Skeletal muscle cell (primary cell): ENCODE measurements at regions not wholly inside any gene's neighbourhood (a gene's known extent, or its start where the extent isn't known, plus 50 kb on each side); places are given as distances from the start of the nearest gene placed in this dataset.

Source experiments
- DNase-seq: peaks from one replicate; pipeline ENCODE4 v3.0.0-alpha.2; 2010; ENCODE audit warnings: low read depth
- H3K4me3 ChIP-seq: 2 replicates; pipeline ENCODE4 v1.5.1; 2011; ENCODE audit warnings: low read depth, mild to moderate bottlenecking, control low read depth, low read length, moderate library complexity

GRCh38 chr9:18124760-18125159 lies 349.2 kb upstream of the ADAMTSL1 start:
- DNase-seq = no peak
- no peak overlapping the region for H3K4me3 ChIP-seq

- H3K4me3 ChIP-seq = no peak overlapping the region
- DNase-seq = no peak
These were observed 347.0 kb upstream of the ADAMTSL1 start for GRCh38 chr9:18126831-18127498.

GRCh38 chr9:18127499-18127875 lies 346.5 kb upstream of the ADAMTSL1 start:
- no peak for DNase-seq
- no peak overlapping the region for H3K4me3 ChIP-seq

- DNase-seq = no peak
- no peak overlapping the region for H3K4me3 ChIP-seq
These were observed 344.1 kb upstream of the ADAMTSL1 start for GRCh38 chr9:18129809-18130334.

- no peak for DNase-seq
- no peak overlapping the region for H3K4me3 ChIP-seq
These were observed 337.5 kb upstream of the ADAMTSL1 start for GRCh38 chr9:18136354-18136994.

GRCh38 chr9:18137815-18138214 lies 336.1 kb upstream of the ADAMTSL1 start:
- no peak for DNase-seq
- no peak overlapping the region for H3K4me3 ChIP-seq

- DNase-seq = no peak
- H3K4me3 ChIP-seq = no peak overlapping the region
These were observed 335.3 kb upstream of the ADAMTSL1 start for GRCh38 chr9:18138656-18139055.

GRCh38 chr9:18141681-18142080 lies 332.3 kb upstream of the ADAMTSL1 start:
- no peak for DNase-seq
- H3K4me3 ChIP-seq = no peak overlapping the region

GRCh38 chr9:18143073-18143745 lies 330.7 kb upstream of the ADAMTSL1 start:
- no peak for DNase-seq

GRCh38 chr9:18146329-18146728 lies 327.6 kb upstream of the ADAMTSL1 start:
- no peak overlapping the region for H3K4me3 ChIP-seq
- no peak for DNase-seq

More at GRCh38 chr9:18143073-18143745, 330.7 kb upstream of the ADAMTSL1 start:
- H3K4me3 ChIP-seq = no peak overlapping the region

GRCh38 chr9:18149471-18150011 lies 324.4 kb upstream of the ADAMTSL1 start:
- no peak overlapping the region for H3K4me3 ChIP-seq
- DNase-seq = no peak

GRCh38 chr9:18154661-18155060 lies 319.3 kb upstream of the ADAMTSL1 start:
- no peak for DNase-seq
- H3K4me3 ChIP-seq = no peak overlapping the region

GRCh38 chr9:18159254-18159653 lies 314.7 kb upstream of the ADAMTSL1 start:
- no peak overlapping the region for H3K4me3 ChIP-seq
- no peak for DNase-seq

GRCh38 chr9:18163146-18163545 lies 310.8 kb upstream of the ADAMTSL1 start:
- DNase-seq = no peak
- no peak overlapping the region for H3K4me3 ChIP-seq

GRCh38 chr9:18167733-18168132 lies 306.2 kb upstream of the ADAMTSL1 start:
- no peak overlapping the region for H3K4me3 ChIP-seq
- no peak for DNase-seq

GRCh38 chr9:18173923-18174322 lies 300.0 kb upstream of the ADAMTSL1 start:
- no peak for DNase-seq
- H3K4me3 ChIP-seq = no peak overlapping the region

GRCh38 chr9:18182636-18183035 lies 291.3 kb upstream of the ADAMTSL1 start:
- DNase-seq = no peak

GRCh38 chr9:18183974-18184373 lies 290.0 kb upstream of the ADAMTSL1 start:
- no peak for DNase-seq
- no peak overlapping the region for H3K4me3 ChIP-seq

More at GRCh38 chr9:18182636-18183035, 291.3 kb upstream of the ADAMTSL1 start:
- H3K4me3 ChIP-seq = no peak overlapping the region

GRCh38 chr9:18184401-18184800 lies 289.6 kb upstream of the ADAMTSL1 start:
- DNase-seq = no peak
- H3K4me3 ChIP-seq = no peak overlapping the region

GRCh38 chr9:18185196-18185595 lies 288.8 kb upstream of the ADAMTSL1 start:
- no peak for DNase-seq
- no peak overlapping the region for H3K4me3 ChIP-seq
